Activated CD4-positive, alpha-beta T cell treated with anti-CD3 and anti-CD28 coated beads, Interleukin-2, amount 10 ng/mL, durations not matched to agents 24 days and 14 days (primary cell): ENCODE measurements at regions not wholly inside any gene's neighbourhood (a gene's known extent, or its start where the extent isn't known, plus 50 kb on each side); places are given as distances from the start of the nearest gene placed in this dataset.

Source experiments
- DNase-seq: peaks from one replicate; pipeline ENCODE4 v3.0.0; 2022
- H3K27ac Mint-ChIP-seq: one replicate; pipeline ENCODE4 v1.8.0; 2022; ENCODE audit warnings: mild to moderate bottlenecking, mixed read lengths
- H3K27me3 Mint-ChIP-seq: one replicate; pipeline ENCODE4 v1.8.0; 2022; ENCODE audit warnings: mixed read lengths
- H3K36me3 Mint-ChIP-seq: one replicate; pipeline ENCODE4 v1.8.0; 2022; ENCODE audit warnings: low read depth, mild to moderate bottlenecking, mixed read lengths
- H3K4me1 Mint-ChIP-seq: one replicate; pipeline ENCODE4 v1.8.0; 2021; ENCODE audit warnings: mixed read lengths
- H3K4me3 Mint-ChIP-seq: one replicate; pipeline ENCODE4 v1.8.0; 2022; ENCODE audit warnings: mild to moderate bottlenecking, moderate library complexity, mixed read lengths
- H3K9me3 Mint-ChIP-seq: one replicate; pipeline ENCODE4 v1.8.0; 2021; ENCODE audit warnings: mixed read lengths
- intact Hi-C: fragments of 100-400 bp; cut with micrococcal nuclease; formaldehyde crosslinking; loops from one replicate; pipeline ENCODE4 v1.15.1; 2023

GRCh38 chr7:84256571-84256971, 62.0 kb upstream of the SEMA3A start:
- H3K27me3 Mint-ChIP-seq: no peaks in the 10 kb centered on the region
- intact Hi-C loops: no loop called here
- H3K4me1 Mint-ChIP-seq: no peaks in the 10 kb centered on the region
- no peak overlapping the region for H3K4me3 Mint-ChIP-seq
- H3K9me3 Mint-ChIP-seq: no peaks in the 10 kb centered on the region
- DNase-seq: no peak
- H3K36me3 Mint-ChIP-seq: no peaks in the 10 kb centered on the region
- H3K27ac Mint-ChIP-seq: no peak overlapping the region

GRCh38 chr7:84251277-84251781, 56.7 kb upstream of the SEMA3A start:
- Mint-ChIP-seq H3K9me3 (no peaks in the 10 kb centered on the region), H3K27me3 (no peaks in the 10 kb centered on the region), H3K4me1 (no peaks in the 10 kb centered on the region), H3K4me3 (no peak overlapping the region), H3K27ac (no peak overlapping the region), H3K36me3 (no peaks in the 10 kb centered on the region)
- DNase-seq: no peak
- intact Hi-C loops: no loop called here

- Mint-ChIP-seq H3K27ac (no peak overlapping the region), H3K27me3 (no peaks in the 10 kb centered on the region), H3K4me1 (no peaks in the 10 kb centered on the region), H3K9me3 (no peaks in the 10 kb centered on the region), H3K4me3 (no peak overlapping the region), H3K36me3 (no peaks in the 10 kb centered on the region)
- intact Hi-C loops: no loop called here
- no peak for DNase-seq
Measured at GRCh38 chr7:84250452-84250851, 55.9 kb upstream of the SEMA3A start.

GRCh38 chr7:84249656-84250055, 55.1 kb upstream of the SEMA3A start:
- H3K9me3 Mint-ChIP-seq: no peaks in the 10 kb centered on the region
- H3K36me3 Mint-ChIP-seq: no peaks in the 10 kb centered on the region
- H3K4me3 Mint-ChIP-seq: no peak overlapping the region
- no peak for DNase-seq
- no peak overlapping the region for H3K27ac Mint-ChIP-seq
- H3K27me3 Mint-ChIP-seq: no peaks in the 10 kb centered on the region
- intact Hi-C loops: no loop called here
- no peaks in the 10 kb centered on the region for H3K4me1 Mint-ChIP-seq

GRCh38 chr7:84248843-84249242, 54.3 kb upstream of the SEMA3A start:
- Mint-ChIP-seq H3K9me3 (peaks cover under 1% of the 10 kb centered on the region), H3K27ac (no peak overlapping the region), H3K36me3 (no peaks in the 10 kb centered on the region), H3K27me3 (no peaks in the 10 kb centered on the region), H3K4me3 (no peak overlapping the region), H3K4me1 (no peaks in the 10 kb centered on the region)
- intact Hi-C loops: no loop called here
- no peak for DNase-seq

- Mint-ChIP-seq H3K9me3 (peaks cover 6% of the 10 kb centered on the region), H3K36me3 (no peaks in the 10 kb centered on the region), H3K27ac (no peak overlapping the region), H3K27me3 (no peaks in the 10 kb centered on the region), H3K4me1 (no peaks in the 10 kb centered on the region), H3K4me3 (no peak overlapping the region)
- intact Hi-C loops: no loop called here
- no peak for DNase-seq
Measured at GRCh38 chr7:84248267-84248666, 53.7 kb upstream of the SEMA3A start.

GRCh38 chr7:84247591-84247990, 53.0 kb upstream of the SEMA3A start:
- H3K27me3 Mint-ChIP-seq: no peaks in the 10 kb centered on the region
- no peaks in the 10 kb centered on the region for H3K36me3 Mint-ChIP-seq
- no peak overlapping the region for H3K4me3 Mint-ChIP-seq
- H3K27ac Mint-ChIP-seq: no peak overlapping the region
- intact Hi-C loops: no loop called here
- H3K4me1 Mint-ChIP-seq: no peaks in the 10 kb centered on the region
- peaks cover 11% of the 10 kb centered on the region for H3K9me3 Mint-ChIP-seq
- DNase-seq: no peak

GRCh38 chr7:84245835-84246234, 51.2 kb upstream of the SEMA3A start:
- no peak overlapping the region for H3K4me3 Mint-ChIP-seq
- H3K4me1 Mint-ChIP-seq: no peaks in the 10 kb centered on the region
- H3K27ac Mint-ChIP-seq: no peak overlapping the region
- intact Hi-C loops: no loop called here
- no peaks in the 10 kb centered on the region for H3K27me3 Mint-ChIP-seq
- DNase-seq: no peak
- peaks cover 11% of the 10 kb centered on the region for H3K9me3 Mint-ChIP-seq
- H3K36me3 Mint-ChIP-seq: no peaks in the 10 kb centered on the region
